WTC11 (cell line): ENCODE measurements at regions not wholly inside any gene's neighbourhood (a gene's known extent, or its start where the extent isn't known, plus 50 kb on each side); places are given as distances from the start of the nearest gene placed in this dataset.

ENCODE experiments used
- ATAC-seq: fragments of 200-7000 bp; cut with Tn5 transposase; 2 replicates; pipeline ENCODE4 v1.10.0; 2021; ENCODE audit warnings: mild to moderate bottlenecking, moderate library complexity
- CTCF ChIA-PET: fragments of 300-600 bp; sonication (Branson Sonifier 250); formaldehyde crosslinking; loops from one replicate; lab custom pipeline; 2021; ENCODE audit warnings: antibody characterized with exemption; lab: Charles Lee
- POLR2A ChIA-PET: fragments of 350-600 bp; sonication (Branson Sonifier 250); formaldehyde crosslinking; loops from one replicate; lab custom pipeline; 2021; ENCODE audit warnings: antibody characterized with exemption; lab: Charles Lee
- DNase-seq: peaks from one replicate; pipeline ENCODE4 v3.0.0; 2021; ENCODE audit warnings: low spot score
- H3K27ac Mint-ChIP-seq: 2 replicates; pipeline ENCODE4 v1.8.0; 2021; ENCODE audit warnings: mixed read lengths
- H3K27me3 Mint-ChIP-seq: 2 replicates; pipeline ENCODE4 v1.8.0; 2021; ENCODE audit warnings: low read depth, mild to moderate bottlenecking, moderate library complexity, mixed read lengths
- H3K36me3 Mint-ChIP-seq: 2 replicates; pipeline ENCODE4 v1.8.0; 2021; ENCODE audit warnings: mixed read lengths
- H3K4me1 Mint-ChIP-seq: 2 replicates; pipeline ENCODE4 v1.8.0; 2022; ENCODE audit warnings: mixed read lengths
- H3K4me3 Mint-ChIP-seq: 2 replicates; pipeline ENCODE4 v1.8.0; 2021; ENCODE audit warnings: mild to moderate bottlenecking, moderate library complexity, mixed read lengths
- H3K9me3 Mint-ChIP-seq: 2 replicates; pipeline ENCODE4 v1.8.0; 2021; ENCODE audit warnings: mixed read lengths
- AFF4 ChIP-seq: sonication (generic); formaldehyde crosslinking; IDR thresholded peaks from 2 replicates; pipeline ENCODE4 v1.8.1; 2023; ENCODE audit warnings: mild to moderate bottlenecking, missing genetic modification reagents, borderline replicate concordance
- ARID4B ChIP-seq: sonication (generic); formaldehyde crosslinking; IDR thresholded peaks from 2 replicates; pipeline ENCODE4 v1.8.0; 2023; ENCODE audit warnings: missing genetic modification reagents, mild to moderate bottlenecking, borderline replicate concordance
- CREM ChIP-seq: sonication (generic); formaldehyde crosslinking; IDR thresholded peaks from 2 replicates; pipeline ENCODE4 v1.8.1; 2022; ENCODE audit warnings: mild to moderate bottlenecking, missing genetic modification reagents, moderate library complexity
- E2F4 ChIP-seq: sonication (generic); formaldehyde crosslinking; IDR thresholded peaks from 2 replicates; pipeline ENCODE4 v1.8.1; 2022; ENCODE audit warnings: low read depth, mild to moderate bottlenecking, moderate library complexity, missing genetic modification reagents, borderline replicate concordance
- ERG ChIP-seq: fragments of 250-450 bp; sonication (Bioruptor Pico); IDR thresholded peaks from 2 replicates; pipeline ENCODE4 v1.8.0; 2021; ENCODE audit warnings: mild to moderate bottlenecking
- ETV6 ChIP-seq: sonication (generic); formaldehyde crosslinking; IDR thresholded peaks from 2 replicates; pipeline ENCODE4 v1.8.1; 2022; ENCODE audit warnings: mild to moderate bottlenecking, missing genetic modification reagents
- GRHL2 ChIP-seq: fragments of 250-450 bp; sonication (Bioruptor Pico); IDR thresholded peaks from 2 replicates; pipeline ENCODE4 v1.8.0; 2022; ENCODE audit warnings: mild to moderate bottlenecking, moderate library complexity; ENCODE audit not compliant: insufficient replicate concordance, severe bottlenecking
- HMGA2 ChIP-seq: fragments of 250-450 bp; sonication (Bioruptor Pico); IDR thresholded peaks from 2 replicates; pipeline ENCODE4 v1.4.0; 2021; ENCODE audit warnings: mild to moderate bottlenecking, moderate library complexity
- HMGXB4 ChIP-seq: sonication (generic); formaldehyde crosslinking; IDR thresholded peaks from 2 replicates; pipeline ENCODE4 v1.8.1; 2023; ENCODE audit warnings: mild to moderate bottlenecking, moderate library complexity, missing genetic modification reagents
- KAT7 ChIP-seq: sonication (generic); formaldehyde crosslinking; IDR thresholded peaks from 2 replicates; pipeline ENCODE4 v1.8.1; 2023; ENCODE audit warnings: missing genetic modification reagents, mild to moderate bottlenecking, borderline replicate concordance
- OVOL2 ChIP-seq: fragments of 250-450 bp; sonication (Bioruptor Pico); IDR thresholded peaks from 2 replicates; pipeline ENCODE4 v1.9.0; 2021; ENCODE audit warnings: mild to moderate bottlenecking, borderline replicate concordance
- PRRX2 ChIP-seq: fragments of 250-450 bp; sonication (Bioruptor Pico); IDR thresholded peaks from 2 replicates; pipeline ENCODE4 v1.8.0; 2021; ENCODE audit warnings: mild to moderate bottlenecking
- RELA ChIP-seq: sonication (generic); formaldehyde crosslinking; IDR thresholded peaks from 2 replicates; pipeline ENCODE4 v1.8.1; 2022; ENCODE audit warnings: missing genetic modification reagents, mild to moderate bottlenecking, borderline replicate concordance
- SMAD3 ChIP-seq: sonication (generic); formaldehyde crosslinking; IDR thresholded peaks from 2 replicates; pipeline ENCODE4 v1.8.0; 2022; ENCODE audit warnings: missing genetic modification reagents, mild to moderate bottlenecking, borderline replicate concordance
- SP1 ChIP-seq: sonication (generic); formaldehyde crosslinking; conservative IDR thresholded peaks from 2 replicates; pipeline ENCODE4 v1.8.1; 2022; ENCODE audit warnings: missing genetic modification reagents
- TEAD1 ChIP-seq: sonication (generic); formaldehyde crosslinking; IDR thresholded peaks from 2 replicates; pipeline ENCODE4 v1.8.0; 2022; ENCODE audit warnings: mild to moderate bottlenecking, missing genetic modification reagents
- ZNF219 ChIP-seq: sonication (generic); formaldehyde crosslinking; IDR thresholded peaks from 2 replicates; pipeline ENCODE4 v1.8.0; 2023; ENCODE audit warnings: missing genetic modification reagents, mild to moderate bottlenecking, borderline replicate concordance
- ZNF423 ChIP-seq: fragments of 250-450 bp; sonication (Bioruptor Pico); IDR thresholded peaks from 2 replicates; pipeline ENCODE4 v2.1.2; 2022; ENCODE audit warnings: mild to moderate bottlenecking, moderate library complexity
- ZNF512 ChIP-seq: sonication (generic); formaldehyde crosslinking; IDR thresholded peaks from 2 replicates; pipeline ENCODE4 v1.8.1; 2022; ENCODE audit warnings: missing genetic modification reagents, borderline replicate concordance
- ZSCAN18 ChIP-seq: fragments of 250-450 bp; sonication (Bioruptor Pico); IDR thresholded peaks from 2 replicates; pipeline ENCODE4 v2.1.2; 2022; ENCODE audit warnings: mild to moderate bottlenecking, moderate library complexity

GRCh38 chr16:63813862-63814261, 1308.0 kb downstream of the CDH11 start:
- no peak overlapping the region for H3K27ac Mint-ChIP-seq
- ChIA-PET CTCF (no interaction called here), POLR2A (no interaction called here)
- H3K4me1 Mint-ChIP-seq = peaks cover 30% of the 10 kb centered on the region
- no peak for TF ChIP-seq HMGXB4 (CRISPR knock-in tag)
- TF ChIP-seq E2F4 (CRISPR knock-in tag) = no peak
- no peak for TF ChIP-seq PRRX2 (CRISPR knock-in tag)
- no peak for TF ChIP-seq ZNF219 (CRISPR knock-in tag)
- TF ChIP-seq ZNF423 = no peak
- no peak for TF ChIP-seq CREM
- TF ChIP-seq ETV6 (CRISPR knock-in tag) = no peak
- no peak for TF ChIP-seq ZNF512 (CRISPR knock-in tag)
- no peak for TF ChIP-seq ZSCAN18 (CRISPR knock-in tag)
- no peak for TF ChIP-seq GRHL2
- no peak for TF ChIP-seq SMAD3 (CRISPR knock-in tag)
- TF ChIP-seq TEAD1 (CRISPR knock-in tag) = no peak
- no peak for TF ChIP-seq ARID4B (CRISPR knock-in tag)
- TF ChIP-seq OVOL2 (CRISPR knock-in tag) = no peak
- H3K36me3 Mint-ChIP-seq = peaks cover 8% of the 10 kb centered on the region
- H3K27me3 Mint-ChIP-seq = no peaks in the 10 kb centered on the region
- peaks cover 16% of the 10 kb centered on the region for H3K9me3 Mint-ChIP-seq
- ATAC-seq (no peak), DNase-seq (no peak)
- no peak overlapping the region for H3K4me3 Mint-ChIP-seq

- Mint-ChIP-seq H3K27ac (no peak overlapping the region), H3K4me3 (no peak overlapping the region), H3K9me3 (peaks cover 3% of the 10 kb centered on the region; the same call in 1 of the 2 replicates), H3K4me1 (peaks cover 9% of the 10 kb centered on the region), H3K36me3 (no peaks in the 10 kb centered on the region), H3K27me3 (no peaks in the 10 kb centered on the region)
- POLR2A ChIA-PET = no interaction called here
- no peak for DNase-seq
- CTCF ChIA-PET = no interaction called here
- ATAC-seq = no peak
- no peak for TF ChIP-seq RELA (CRISPR knock-in tag)
- TF ChIP-seq AFF4 (CRISPR knock-in tag) = no peak
- no peak for TF ChIP-seq SP1 (CRISPR knock-in tag)
- no peak for TF ChIP-seq ERG (CRISPR knock-in tag)
- TF ChIP-seq KAT7 = no peak
- TF ChIP-seq HMGA2 (CRISPR knock-in tag) = no peak
Measured at GRCh38 chr16:63808730-63809129, 1313.1 kb downstream of the CDH11 start.
